HTR-8/SVneo (cell line): ENCODE measurements at regions not wholly inside any gene's neighbourhood (a gene's known extent, or its start where the extent isn't known, plus 50 kb on each side); places are given as distances from the start of the nearest gene placed in this dataset.

Experiments used
- DNase-seq: peaks from one replicate; pipeline ENCODE4 v3.0.0; 2011; ENCODE audit warnings: low spot score, mixed read lengths; ENCODE audit not compliant: insufficient read length
- FAIRE-seq: peaks from 2 replicates; lab custom pipeline; 2011; peaks lifted over from hg19 to GRCh38; lab: Jason Lieb, UNC

- DNase-seq (no peak), FAIRE-seq (no peak)
Observed at GRCh38 chr3:168615493-168616020, 519.8 kb upstream of the GOLIM4 start.

GRCh38 chr3:168613151-168613550 is 517.4 kb upstream of the GOLIM4 start:
- no peak for FAIRE-seq
- DNase-seq = no peak

- no peak for FAIRE-seq
- DNase-seq = no peak
Observed at GRCh38 chr3:168612671-168613070, 516.9 kb upstream of the GOLIM4 start.

GRCh38 chr3:168611826-168612225 is 516.1 kb upstream of the GOLIM4 start:
- FAIRE-seq = no peak
- no peak for DNase-seq

- DNase-seq = no peak
- FAIRE-seq = no peak
Observed at GRCh38 chr3:168608926-168609325, 513.2 kb upstream of the GOLIM4 start.

- DNase-seq (no peak), FAIRE-seq (no peak)
Observed at GRCh38 chr3:168604767-168605166, 509.0 kb upstream of the GOLIM4 start.

GRCh38 chr3:168598250-168598649 is 502.5 kb upstream of the GOLIM4 start:
- DNase-seq (no peak), FAIRE-seq (no peak)

GRCh38 chr3:168596175-168596823 is 500.6 kb upstream of the GOLIM4 start:
- FAIRE-seq = no peak

GRCh38 chr3:168591587-168591986 is 495.9 kb upstream of the GOLIM4 start:
- FAIRE-seq (no peak), DNase-seq (no peak)

More at GRCh38 chr3:168596175-168596823, 500.6 kb upstream of the GOLIM4 start:
- no peak for DNase-seq

GRCh38 chr3:168589376-168589775 is 493.7 kb upstream of the GOLIM4 start:
- DNase-seq = no peak
- FAIRE-seq = no peak

- FAIRE-seq (no peak), DNase-seq (no peak)
Observed at GRCh38 chr3:168585544-168585943, 489.8 kb upstream of the GOLIM4 start.

GRCh38 chr3:168583977-168584376 is 488.3 kb upstream of the GOLIM4 start:
- FAIRE-seq (no peak), DNase-seq (no peak)

- FAIRE-seq (no peak), DNase-seq (no peak)
Observed at GRCh38 chr3:168582503-168582902, 486.8 kb upstream of the GOLIM4 start.

GRCh38 chr3:168581771-168582225 is 486.1 kb upstream of the GOLIM4 start:
- no peak for FAIRE-seq
- DNase-seq = no peak

GRCh38 chr3:168579010-168579409 is 483.3 kb upstream of the GOLIM4 start:
- FAIRE-seq = no peak
- no peak for DNase-seq

GRCh38 chr3:168575750-168576149 is 480.0 kb upstream of the GOLIM4 start:
- FAIRE-seq (no peak), DNase-seq (no peak)

GRCh38 chr3:168574455-168575158 is 478.9 kb upstream of the GOLIM4 start:
- no peak for DNase-seq
- FAIRE-seq = no peak

- no peak for FAIRE-seq
- DNase-seq = no peak
Observed at GRCh38 chr3:168570404-168571155, 474.9 kb upstream of the GOLIM4 start.

- DNase-seq = no peak
- FAIRE-seq = no peak
Observed at GRCh38 chr3:168558728-168559411, 463.1 kb upstream of the GOLIM4 start.

GRCh38 chr3:168552251-168552650 is 456.5 kb upstream of the GOLIM4 start:
- no peak for DNase-seq
- FAIRE-seq = no peak
